ENCODE measurements at regions not wholly inside any gene's neighbourhood (a gene's known extent, or its start where the extent isn't known, plus 50 kb on each side); places are given as distances from the start of the nearest gene placed in this dataset.

DNA sequence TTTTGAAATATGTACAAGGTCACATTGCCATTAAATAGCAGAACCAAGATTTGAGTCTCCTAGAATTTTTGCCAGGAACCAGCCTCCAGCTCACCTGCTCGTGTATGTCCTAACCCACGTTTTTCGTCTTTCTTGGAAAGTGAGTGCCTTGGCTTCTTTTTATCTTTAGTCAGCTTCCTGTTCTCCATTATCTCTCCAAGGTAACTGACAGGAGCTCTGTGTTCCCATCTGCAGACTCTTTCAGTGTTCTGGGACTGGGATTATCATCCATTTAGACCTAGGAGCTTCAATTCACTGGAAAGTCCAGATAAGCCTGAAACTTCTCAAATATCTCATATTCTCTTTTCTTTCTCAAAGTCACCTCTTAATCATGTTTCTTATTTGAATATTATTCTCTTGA, 193.7 kb downstream of the ZIC5 start:
- H2BK5ac ChIP-seq (ENCODE audit: insufficient read length, low read length) = no peak overlapping the region
- no peaks in the 10 kb centered on the region for H3K79me1 ChIP-seq (ENCODE audit: insufficient read depth, low read depth, low read length, poor library complexity, severe bottlenecking)
- H3K9ac ChIP-seq (ENCODE audit: extremely low read depth, insufficient read length, low read length) = no peak overlapping the region
- no peak overlapping the region for H3K14ac ChIP-seq (ENCODE audit: insufficient read depth, low read length)
- no peaks in the 10 kb centered on the region for H4K20me1 ChIP-seq (ENCODE audit: control insufficient read depth, insufficient read depth, insufficient read length)
- no peak overlapping the region for H4K5ac ChIP-seq (ENCODE audit: insufficient read length, low read depth, low read length)
- no peak overlapping the region for H3K27ac ChIP-seq (ENCODE audit: insufficient read length, low read depth, low read length)
- no peak for TF ChIP-seq CTCF (conservative IDR thresholded peaks at IDR 0.05)
- H3K9me3 ChIP-seq (ENCODE audit: control insufficient read depth, low read depth, low read length) = no peaks in the 10 kb centered on the region
- H3K79me2 ChIP-seq (ENCODE audit: insufficient read depth, low read length) = no peaks in the 10 kb centered on the region
- H3K23me2 ChIP-seq (ENCODE audit: insufficient read length, low read depth, low read length, poor library complexity, severe bottlenecking) = no peaks in the 10 kb centered on the region
- peaks cover 3 to 7% of the 10 kb centered on the region in 2 experiments for H3K4me1 Mint-ChIP-seq
- no CpG with 5 or more reads among the region's 3 CpGs for WGBS (ENCODE audit: extremely low coverage, insufficient read length, low lambda C conversion rate)
- no peak for DNase-seq
- H3T11ph ChIP-seq (ENCODE audit: low read length) = no peak overlapping the region
- peaks cover 13% of the 10 kb centered on the region in 2 experiments for H3K9me3 Mint-ChIP-seq
- no peak overlapping the region for H2BK15ac ChIP-seq (ENCODE audit: low read depth, low read length)
- H3K27ac Mint-ChIP-seq = peak overlapping the region; percentile 23 to 68 (median 52); a peak in 3 of 7 replicates
- H3K27me3 ChIP-seq (ENCODE audit: insufficient read depth, low read length) = no peaks in the 10 kb centered on the region
- H2BK20ac ChIP-seq (ENCODE audit: low read depth, low read length, poor library complexity, severe bottlenecking) = no peak overlapping the region
- H3K56ac ChIP-seq (ENCODE audit: insufficient read length, low read depth, low read length) = no peak overlapping the region
- peaks cover 13 to 43% (median 27%) of the 10 kb centered on the region in 3 experiments for H3K36me3 Mint-ChIP-seq (ENCODE audit: insufficient read depth in 1 of 3, low read depth in 3 of 3)
- H3K4ac ChIP-seq (ENCODE audit: low read depth, low read length) = no peak overlapping the region
- no peak overlapping the region for H4K8ac ChIP-seq (replicated peaks; ENCODE audit: insufficient read length, low read depth, low read length)
- H2AFZ ChIP-seq (ENCODE audit: low read length) = no peak overlapping the region
- H2AK5ac ChIP-seq (ENCODE audit: insufficient read length, low read length) = no peak overlapping the region
- no peak overlapping the region for H4K91ac ChIP-seq (ENCODE audit: insufficient read length, low read depth, low read length)
- H3K4me2 ChIP-seq (ENCODE audit: insufficient read depth, insufficient read length, low read length) = no peak overlapping the region
- no peaks in the 10 kb centered on the region for H3K4me1 ChIP-seq (ENCODE audit: insufficient read depth, low read length)
- H3K18ac ChIP-seq (ENCODE audit: insufficient read length, low read depth, low read length) = no peak overlapping the region
- H3K27me3 Mint-ChIP-seq (ENCODE audit: low read depth) = no peaks in the 10 kb centered on the region
- H2BK12ac ChIP-seq (ENCODE audit: insufficient read length, low read depth, low read length) = no peak overlapping the region
- no peak overlapping the region for H3K4me3 Mint-ChIP-seq
- no peak overlapping the region for H2BK120ac ChIP-seq (ENCODE audit: low read depth, low read length, poor library complexity, severe bottlenecking)
- no peak overlapping the region for H3K23ac ChIP-seq (ENCODE audit: insufficient read length, low read depth, low read length)

All from H9 (cell line).